ENCODE measurements at regions not wholly inside any gene's neighbourhood (a gene's known extent, or its start where the extent isn't known, plus 50 kb on each side); places are given as distances from the start of the nearest gene placed in this dataset.

GRCh38 chr2:167368371-167368770, 480.1 kb downstream of the XIRP2 start:
- no peak for TF ChIP-seq CTCF (IDR thresholded peaks at IDR 0.05)
- TF ChIP-seq POLR2AphosphoS5 (IDR thresholded peaks at IDR 0.05) = no peak
- no peak for TF ChIP-seq POLR2A (IDR thresholded peaks at IDR 0.05)

Data from transverse colon (tissue), 4 donors.